HepG2 (cell line): ENCODE measurements at regions not wholly inside any gene's neighbourhood (a gene's known extent, or its start where the extent isn't known, plus 50 kb on each side); places are given as distances from the start of the nearest gene placed in this dataset.

Source experiments
- ATAC-seq: fragments of 200-7000 bp; cut with Tn5 transposase; 3 replicates; pipeline ENCODE4 v1.9.1; 2020; ENCODE audit warnings: mild to moderate bottlenecking, moderate library complexity
- BruUV-seq: library from RNA; stranded (reverse); fragments of 400-500 nt; replicated peaks from 2 replicates; lab custom pipeline; 2021; lab: Mats Ljungman, UMichigan
- CTCF ChIA-PET: fragments of 300-600 bp; formaldehyde crosslinking; extraction: SDS; loops from one replicate; lab custom pipeline; 2021; ENCODE audit warnings: low total read pairs, inconsistent platforms, low intra/inter-chr PET ratio; lab: Yijun Ruan, JAX
- POLR2A ChIA-PET: fragments of 350-600 bp; sonication (Branson Sonifier 250); formaldehyde crosslinking; loops from one replicate; lab custom pipeline; 2020; ENCODE audit warnings: antibody characterized with exemption, inconsistent platforms; lab: Yijun Ruan, JAX
- DNase-seq: peaks from one replicate; pipeline ENCODE4 v3.0.0-alpha.2; 2015; ENCODE audit warnings: low spot score
- FAIRE-seq: peaks from 3 replicates; lab custom pipeline; 2011; peaks lifted over from hg19 to GRCh38; lab: Jason Lieb, UNC
- H2AFZ ChIP-seq: one replicate; pipeline ENCODE4 v1.6.1; 2011; ENCODE audit warnings: low read length, inconsistent platforms
- H3K27ac ChIP-seq: fragments of 300-600 bp; 3 replicates; pipeline ENCODE4 v1.8.0; 2011; ENCODE audit warnings: mixed run types, mild to moderate bottlenecking, mixed read lengths, low read length, inconsistent platforms; ENCODE audit not compliant: insufficient read depth; ENCODE audit errors: extremely low read length
- H3K27me3 ChIP-seq, 2 experiments: fragments of 200-600 bp in 1 of 2; 2 replicates in 1 of 2; 3 replicates in 1 of 2; pipeline versions ENCODE4 v1.6.0 to v1.8.0; 2011; ENCODE audit warnings: low read length in 2 of 2, mild to moderate bottlenecking in 2 of 2, moderate library complexity in 2 of 2, inconsistent platforms in 1 of 2; ENCODE audit not compliant: insufficient read depth in 2 of 2, control insufficient read depth in 1 of 2
- H3K36me3 ChIP-seq, 2 experiments: fragments of 200-600 bp in 1 of 2; replicated peaks in 1 of 2; 2 replicates in 1 of 2; 3 replicates in 1 of 2; pipeline versions ENCODE4 v1.5.1 to v1.8.0; 2011; ENCODE audit warnings: low read length in 2 of 2, inconsistent platforms in 1 of 2; ENCODE audit not compliant: insufficient read depth in 2 of 2, control insufficient read depth in 1 of 2
- H3K4me1 ChIP-seq: 2 replicates; pipeline ENCODE4 v1.5.1; 2012; ENCODE audit warnings: low read length, inconsistent platforms; ENCODE audit not compliant: insufficient read depth
- H3K4me2 ChIP-seq: 2 replicates; pipeline ENCODE4 v1.6.0; 2011; ENCODE audit warnings: low read depth, low read length, inconsistent platforms
- H3K4me3 ChIP-seq, 3 experiments: fragments of 200-600 bp in 1 of 3; sonication (generic), shearing (Covaris generic) in 1 of 3; replicated peaks in 1 of 3; 2 replicates each; pipeline ENCODE4 v1.5.1; 2011 to 2016; ENCODE audit warnings: low read length in 3 of 3, inconsistent platforms in 2 of 3, low read depth in 2 of 3, mild to moderate bottlenecking in 2 of 3, control low read depth in 1 of 3, mixed read lengths in 1 of 3; ENCODE audit not compliant: insufficient read depth in 1 of 3
- H3K79me2 ChIP-seq: one replicate; pipeline ENCODE4 v1.6.1; 2011; ENCODE audit warnings: low read length, inconsistent platforms; ENCODE audit not compliant: insufficient read depth
- H3K9ac ChIP-seq: 2 replicates; pipeline ENCODE4 v1.6.0; 2011; ENCODE audit warnings: mild to moderate bottlenecking, low read depth, low read length, inconsistent platforms; ENCODE audit not compliant: insufficient read depth
- H3K9me3 ChIP-seq: 2 replicates; pipeline ENCODE4 v1.5.1; 2012; ENCODE audit warnings: mild to moderate bottlenecking, low read length
- H4K20me1 ChIP-seq: 2 replicates; pipeline ENCODE4 v1.6.0; 2011; ENCODE audit warnings: inconsistent platforms, mild to moderate bottlenecking, low read length, moderate library complexity; ENCODE audit not compliant: insufficient read depth
- ATRX ChIP-seq: sonication (generic); formaldehyde crosslinking; IDR thresholded peaks from 2 replicates; pipeline ENCODE4 v1.4.0; 2020; ENCODE audit warnings: missing genetic modification reagents, borderline replicate concordance
- CHD2 ChIP-seq: IDR thresholded peaks from 2 replicates; pipeline ENCODE4 v1.6.1; 2011; ENCODE audit warnings: low read depth, low read length, improper control_type of control experiment
- KLF12 ChIP-seq: sonication (generic); formaldehyde crosslinking; IDR thresholded peaks from 2 replicates; pipeline ENCODE4 v1.4.0; 2020; ENCODE audit warnings: missing genetic modification reagents, borderline replicate concordance
- RXRA ChIP-seq: sonication (generic); formaldehyde crosslinking; IDR thresholded peaks from 2 replicates; pipeline ENCODE4 v1.5.1; 2020; ENCODE audit warnings: missing genetic modification reagents
- SNAPC2 ChIP-seq: sonication (generic); formaldehyde crosslinking; IDR thresholded peaks from 2 replicates; pipeline ENCODE4 v1.8.1; 2022; ENCODE audit warnings: mild to moderate bottlenecking, missing genetic modification reagents
- TBX3 ChIP-seq: fragments of 450-650 bp; IDR thresholded peaks from 2 replicates; pipeline ENCODE4 v1.6.1; 2017; ENCODE audit warnings: antibody characterized with exemption, mild to moderate bottlenecking, inconsistent platforms, borderline replicate concordance
- ZBTB42 ChIP-seq: sonication (generic); formaldehyde crosslinking; IDR thresholded peaks from 2 replicates; pipeline ENCODE4 v1.5.0; 2020; ENCODE audit warnings: mild to moderate bottlenecking, missing genetic modification reagents
- ZNF160 ChIP-seq: sonication (generic); formaldehyde crosslinking; IDR thresholded peaks from 2 replicates; pipeline ENCODE4 v1.8.0; 2022; ENCODE audit warnings: mild to moderate bottlenecking, inconsistent platforms, missing genetic modification reagents
- ZNF430 ChIP-seq: sonication (generic); formaldehyde crosslinking; IDR thresholded peaks from 2 replicates; pipeline ENCODE4 v1.9.0; 2021; ENCODE audit warnings: mild to moderate bottlenecking, missing genetic modification reagents
- ZNF546 ChIP-seq: sonication (generic); formaldehyde crosslinking; conservative IDR thresholded peaks from 2 replicates; pipeline ENCODE4 v1.8.1; 2023; ENCODE audit warnings: mild to moderate bottlenecking, missing genetic modification reagents
- ZNF724P ChIP-seq: sonication (generic); formaldehyde crosslinking; IDR thresholded peaks from 2 replicates; pipeline ENCODE4 v1.8.0; 2022; ENCODE audit warnings: missing genetic modification reagents, borderline replicate concordance
- ZNF788 ChIP-seq: sonication (generic); formaldehyde crosslinking; IDR thresholded peaks from 2 replicates; pipeline ENCODE4 v1.5.0; 2020; ENCODE audit warnings: mild to moderate bottlenecking, missing genetic modification reagents, borderline replicate concordance
- WGBS: methylation state at CpG from one replicate; pipeline ENCODE4 v1.1.6; 2017; ENCODE audit warnings: low lambda C conversion rate; 5-methylcytosine and 5-hydroxymethylcytosine counted together
- in situ Hi-C: cut with HindIII; loops from 2 replicates; pipeline ENCODE4 v1.10.0; 2017; ENCODE audit warnings: low pct_unique_long_range_greater_than_20kb; ENCODE audit not compliant: extremely low pct_ligation_motif_present
- intact Hi-C: fragments of 100-400 bp; cut with micrococcal nuclease; formaldehyde crosslinking; loops from one replicate; pipeline ENCODE4 v1.10.0; 2022; ENCODE audit not compliant: unreplicated experiment
- TF ChIP-seq, protein P1 (sequence below): sonication (generic); formaldehyde crosslinking; IDR thresholded peaks from 2 replicates; pipeline ENCODE4 v1.4.0; 2020; ENCODE audit warnings: low read depth, missing genetic modification reagents
- TF ChIP-seq, protein P2 (sequence below): fragments of 450-650 bp; IDR thresholded peaks from 2 replicates; pipeline ENCODE4 v1.6.1; 2017; ENCODE audit warnings: mild to moderate bottlenecking

DNA sequence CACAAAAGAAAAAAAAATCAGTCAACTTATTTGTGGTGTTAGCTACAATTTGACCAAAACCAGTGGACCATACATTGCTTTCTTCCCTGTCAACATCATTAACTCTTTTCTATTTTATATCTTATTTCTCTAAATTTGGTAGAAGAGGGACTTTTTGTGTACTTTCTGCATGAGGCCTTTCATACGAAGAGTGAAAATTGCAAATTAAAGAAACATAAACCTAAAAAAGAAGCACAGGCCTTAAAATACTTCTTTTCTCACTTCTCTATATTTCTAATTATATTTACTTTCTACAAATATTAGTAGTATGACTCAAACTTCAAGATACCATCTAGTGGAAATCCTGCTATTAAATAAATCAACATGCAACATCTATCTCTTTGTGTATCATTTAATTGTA lies 1073.4 kb upstream of the ZEB2 start:
- TF ChIP-seq ZNF788 (CRISPR knock-in tag): no peak
- TF ChIP-seq, protein P1, sequence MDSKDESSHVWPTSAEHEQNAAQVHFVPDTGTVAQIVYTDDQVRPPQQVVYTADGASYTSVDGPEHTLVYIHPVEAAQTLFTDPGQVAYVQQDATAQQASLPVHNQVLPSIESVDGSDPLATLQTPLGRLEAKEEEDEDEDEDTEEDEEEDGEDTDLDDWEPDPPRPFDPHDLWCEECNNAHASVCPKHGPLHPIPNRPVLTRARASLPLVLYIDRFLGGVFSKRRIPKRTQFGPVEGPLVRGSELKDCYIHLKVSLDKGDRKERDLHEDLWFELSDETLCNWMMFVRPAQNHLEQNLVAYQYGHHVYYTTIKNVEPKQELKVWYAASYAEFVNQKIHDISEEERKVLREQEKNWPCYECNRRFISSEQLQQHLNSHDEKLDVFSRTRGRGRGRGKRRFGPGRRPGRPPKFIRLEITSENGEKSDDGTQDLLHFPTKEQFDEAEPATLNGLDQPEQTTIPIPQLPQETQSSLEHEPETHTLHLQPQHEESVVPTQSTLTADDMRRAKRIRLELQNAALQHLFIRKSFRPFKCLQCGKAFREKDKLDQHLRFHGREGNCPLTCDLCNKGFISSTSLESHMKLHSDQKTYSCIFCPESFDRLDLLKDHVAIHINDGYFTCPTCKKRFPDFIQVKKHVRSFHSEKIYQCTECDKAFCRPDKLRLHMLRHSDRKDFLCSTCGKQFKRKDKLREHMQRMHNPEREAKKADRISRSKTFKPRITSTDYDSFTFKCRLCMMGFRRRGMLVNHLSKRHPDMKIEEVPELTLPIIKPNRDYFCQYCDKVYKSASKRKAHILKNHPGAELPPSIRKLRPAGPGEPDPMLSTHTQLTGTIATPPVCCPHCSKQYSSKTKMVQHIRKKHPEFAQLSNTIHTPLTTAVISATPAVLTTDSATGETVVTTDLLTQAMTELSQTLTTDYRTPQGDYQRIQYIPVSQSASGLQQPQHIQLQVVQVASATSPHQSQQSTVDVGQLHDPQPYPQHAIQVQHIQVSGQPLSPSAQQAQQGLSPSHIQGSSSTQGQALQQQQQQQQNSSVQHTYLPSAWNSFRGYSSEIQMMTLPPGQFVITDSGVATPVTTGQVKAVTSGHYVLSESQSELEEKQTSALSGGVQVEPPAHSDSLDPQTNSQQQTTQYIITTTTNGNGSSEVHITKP: no peak
- TF ChIP-seq ZNF724P (CRISPR knock-in tag): no peak
- TF ChIP-seq ZBTB42 (CRISPR knock-in tag): no peak
- no peak for TF ChIP-seq RXRA
- TF ChIP-seq KLF12 (CRISPR knock-in tag): no peak
- no peak for TF ChIP-seq CHD2
- TF ChIP-seq ZNF160 (CRISPR knock-in tag): no peak
- TF ChIP-seq SNAPC2 (CRISPR knock-in tag): no peak
- TF ChIP-seq, protein P2, sequence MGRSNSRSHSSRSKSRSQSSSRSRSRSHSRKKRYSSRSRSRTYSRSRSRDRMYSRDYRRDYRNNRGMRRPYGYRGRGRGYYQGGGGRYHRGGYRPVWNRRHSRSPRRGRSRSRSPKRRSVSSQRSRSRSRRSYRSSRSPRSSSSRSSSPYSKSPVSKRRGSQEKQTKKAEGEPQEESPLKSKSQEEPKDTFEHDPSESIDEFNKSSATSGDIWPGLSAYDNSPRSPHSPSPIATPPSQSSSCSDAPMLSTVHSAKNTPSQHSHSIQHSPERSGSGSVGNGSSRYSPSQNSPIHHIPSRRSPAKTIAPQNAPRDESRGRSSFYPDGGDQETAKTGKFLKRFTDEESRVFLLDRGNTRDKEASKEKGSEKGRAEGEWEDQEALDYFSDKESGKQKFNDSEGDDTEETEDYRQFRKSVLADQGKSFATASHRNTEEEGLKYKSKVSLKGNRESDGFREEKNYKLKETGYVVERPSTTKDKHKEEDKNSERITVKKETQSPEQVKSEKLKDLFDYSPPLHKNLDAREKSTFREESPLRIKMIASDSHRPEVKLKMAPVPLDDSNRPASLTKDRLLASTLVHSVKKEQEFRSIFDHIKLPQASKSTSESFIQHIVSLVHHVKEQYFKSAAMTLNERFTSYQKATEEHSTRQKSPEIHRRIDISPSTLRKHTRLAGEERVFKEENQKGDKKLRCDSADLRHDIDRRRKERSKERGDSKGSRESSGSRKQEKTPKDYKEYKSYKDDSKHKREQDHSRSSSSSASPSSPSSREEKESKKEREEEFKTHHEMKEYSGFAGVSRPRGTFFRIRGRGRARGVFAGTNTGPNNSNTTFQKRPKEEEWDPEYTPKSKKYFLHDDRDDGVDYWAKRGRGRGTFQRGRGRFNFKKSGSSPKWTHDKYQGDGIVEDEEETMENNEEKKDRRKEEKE: no peak
- TF ChIP-seq ZNF546 (CRISPR knock-in tag): no peak
- no peak for TF ChIP-seq ATRX (CRISPR knock-in tag)
- no peak for TF ChIP-seq ZNF430
- TF ChIP-seq TBX3: no peak
- TF ChIP-seq, all 625 proteins: peak for 0
- 53% methylated on average over 1 of the region's 1 CpG for WGBS
- no peaks in the 10 kb centered on the region for H3K9me3 ChIP-seq
- no peaks in the 10 kb centered on the region for H3K27me3 ChIP-seq
- H3K79me2 ChIP-seq: no peaks in the 10 kb centered on the region
- in situ Hi-C loops: no loop called here
- intact Hi-C loops: no loop called here
- no peaks in the 10 kb centered on the region for H3K4me1 ChIP-seq
- no peak overlapping the region for H2AFZ ChIP-seq
- ATAC-seq (no peak), DNase-seq (no peak), FAIRE-seq (no peak)
- no peak overlapping the region for H3K9ac ChIP-seq
- ChIA-PET POLR2A (no interaction called here), CTCF (no interaction called here)
- H3K36me3 ChIP-seq: no peaks in the 10 kb centered on the region
- H3K4me2 ChIP-seq: no peak overlapping the region
- no peaks in the 10 kb centered on the region for H4K20me1 ChIP-seq
- H3K4me3 ChIP-seq: no peak overlapping the region
- no peak overlapping the region for H3K27ac ChIP-seq
- BruUV-seq: no TSS peak
